SK-N-SH treated with all-trans-retinoic acid at 6 μM for 48 hours (cell line): ENCODE measurements at regions not wholly inside any gene's neighbourhood (a gene's known extent, or its start where the extent isn't known, plus 50 kb on each side); places are given as distances from the start of the nearest gene placed in this dataset.

ENCODE experiments used
- ATAC-seq: fragments of 200-7000 bp; cut with Tn5 transposase; 3 replicates; pipeline ENCODE4 v1.9.1; 2020; ENCODE audit warnings: mild to moderate bottlenecking, moderate library complexity
- ARNTL ChIP-seq: fragments of 450-650 bp; formaldehyde crosslinking; IDR thresholded peaks from 2 replicates; pipeline ENCODE4 v1.5.0; 2020; ENCODE audit warnings: low read depth, mild to moderate bottlenecking, moderate library complexity, borderline replicate concordance
- BACH2 ChIP-seq: fragments of 250-450 bp; sonication (Bioruptor Pico); IDR thresholded peaks from 2 replicates; pipeline ENCODE4 v1.9.0; 2021; ENCODE audit warnings: mild to moderate bottlenecking, borderline replicate concordance
- CREB5 ChIP-seq: fragments of 250-450 bp; sonication (Bioruptor Pico); IDR thresholded peaks from 2 replicates; pipeline ENCODE4 v1.5.1; 2020; ENCODE audit warnings: low read depth, mild to moderate bottlenecking, moderate library complexity
- CSDC2 ChIP-seq: fragments of 250-450 bp; sonication (Bioruptor Pico); IDR thresholded peaks from 2 replicates; pipeline ENCODE4 v1.5.0; 2020; ENCODE audit warnings: mild to moderate bottlenecking, moderate library complexity
- CSRNP3 ChIP-seq: fragments of 250-450 bp; sonication (Bioruptor Pico); IDR thresholded peaks from 2 replicates; pipeline ENCODE4 v1.5.1; 2021; ENCODE audit warnings: mild to moderate bottlenecking, moderate library complexity
- OSR1 ChIP-seq: fragments of 250-450 bp; sonication (Bioruptor Pico); IDR thresholded peaks from 2 replicates; pipeline ENCODE4 v1.8.0; 2022; ENCODE audit warnings: moderate library complexity, mild to moderate bottlenecking, inconsistent platforms
- PATZ1 ChIP-seq: fragments of 250-450 bp; sonication (Bioruptor Pico); IDR thresholded peaks from 2 replicates; pipeline ENCODE4 v1.8.0; 2020; ENCODE audit warnings: mild to moderate bottlenecking, moderate library complexity, borderline replicate concordance
- POU6F1 ChIP-seq: fragments of 250-450 bp; sonication (Bioruptor Pico); IDR thresholded peaks from 2 replicates; pipeline ENCODE4 v1.8.0; 2021; ENCODE audit warnings: low read depth, mild to moderate bottlenecking, moderate library complexity, borderline replicate concordance
- PPARA ChIP-seq: fragments of 250-450 bp; sonication (Bioruptor Pico); IDR thresholded peaks from 2 replicates; pipeline ENCODE4 v1.5.0; 2020; ENCODE audit warnings: mild to moderate bottlenecking, borderline replicate concordance
- RARB ChIP-seq: fragments of 250-450 bp; sonication (Bioruptor Pico); IDR thresholded peaks from 2 replicates; pipeline ENCODE4 v1.8.0; 2021; ENCODE audit warnings: mild to moderate bottlenecking, moderate library complexity
- SNAI2 ChIP-seq: fragments of 250-450 bp; sonication (Bioruptor Pico); IDR thresholded peaks from 2 replicates; pipeline ENCODE4 v1.5.0; 2020; ENCODE audit warnings: mild to moderate bottlenecking, moderate library complexity
- TCF4 ChIP-seq: fragments of 250-450 bp; sonication (Bioruptor Pico); IDR thresholded peaks from 2 replicates; pipeline ENCODE4 v1.8.0; 2021; ENCODE audit warnings: mild to moderate bottlenecking, moderate library complexity, borderline replicate concordance
- TOX ChIP-seq: fragments of 250-450 bp; sonication (Bioruptor Pico); IDR thresholded peaks from 2 replicates; pipeline ENCODE4 v1.8.0; 2021; ENCODE audit warnings: mild to moderate bottlenecking, moderate library complexity, borderline replicate concordance
- ZFP30 ChIP-seq: fragments of 450-650 bp; formaldehyde crosslinking; IDR thresholded peaks from 2 replicates; pipeline ENCODE4 v1.5.0; 2022; ENCODE audit warnings: mild to moderate bottlenecking, moderate library complexity
- ZNF565 ChIP-seq: fragments of 450-650 bp; formaldehyde crosslinking; conservative IDR thresholded peaks from 2 replicates; pipeline ENCODE4 v1.5.0; 2020; ENCODE audit warnings: low read depth, mild to moderate bottlenecking, moderate library complexity
- ZNF8 ChIP-seq: fragments of 450-650 bp; formaldehyde crosslinking; IDR thresholded peaks from 2 replicates; pipeline ENCODE4 v1.5.0; 2020; ENCODE audit warnings: mild to moderate bottlenecking, moderate library complexity
- TF ChIP-seq, protein P1 (sequence below): fragments of 250-450 bp; sonication (Bioruptor Pico); IDR thresholded peaks from 2 replicates; pipeline ENCODE4 v1.5.0; 2020; ENCODE audit warnings: mild to moderate bottlenecking, moderate library complexity

DNA sequence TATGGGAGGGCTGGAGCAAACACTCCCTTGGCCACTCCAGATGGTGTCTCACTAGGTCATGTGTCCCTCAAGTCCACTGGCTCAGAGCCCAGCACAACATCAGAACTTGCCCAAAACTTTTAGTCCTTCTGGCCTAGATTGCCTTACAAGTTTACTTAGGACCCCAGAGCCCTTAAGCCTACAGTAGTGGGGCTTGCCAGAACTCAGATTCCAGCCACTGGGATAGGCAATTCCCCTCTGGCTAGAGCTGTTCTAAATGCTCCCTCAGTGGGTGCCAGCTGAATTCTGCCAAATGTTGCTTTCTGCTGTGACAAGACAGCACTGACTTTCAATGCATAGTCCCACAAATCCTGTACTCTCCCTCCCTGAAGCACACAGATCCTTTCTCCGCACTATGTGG, 331.1 kb downstream of the HTR7 start:
- no peak for ATAC-seq
- TF ChIP-seq RARB (no peak), ZFP30 (CRISPR knock-in tag) (no peak), POU6F1 (no peak), CSDC2 (no peak), CSRNP3 (CRISPR knock-in tag) (no peak), ARNTL (no peak), SNAI2 (CRISPR knock-in tag) (no peak), ZNF8 (CRISPR knock-in tag) (no peak), PPARA (CRISPR knock-in tag) (no peak), TOX (CRISPR knock-in tag) (no peak), BACH2 (CRISPR knock-in tag) (no peak), TCF4 (CRISPR knock-in tag) (no peak)

- TF ChIP-seq ZNF565 (CRISPR knock-in tag) = no peak
- TF ChIP-seq PATZ1 (CRISPR knock-in tag) = no peak
- TF ChIP-seq SNAI2 (CRISPR knock-in tag) = no peak
- no peak for TF ChIP-seq BACH2 (CRISPR knock-in tag)
- no peak for TF ChIP-seq ZFP30 (CRISPR knock-in tag)
- no peak for TF ChIP-seq PPARA (CRISPR knock-in tag)
- no peak for TF ChIP-seq OSR1 (CRISPR knock-in tag)
- TF ChIP-seq, protein P1, sequence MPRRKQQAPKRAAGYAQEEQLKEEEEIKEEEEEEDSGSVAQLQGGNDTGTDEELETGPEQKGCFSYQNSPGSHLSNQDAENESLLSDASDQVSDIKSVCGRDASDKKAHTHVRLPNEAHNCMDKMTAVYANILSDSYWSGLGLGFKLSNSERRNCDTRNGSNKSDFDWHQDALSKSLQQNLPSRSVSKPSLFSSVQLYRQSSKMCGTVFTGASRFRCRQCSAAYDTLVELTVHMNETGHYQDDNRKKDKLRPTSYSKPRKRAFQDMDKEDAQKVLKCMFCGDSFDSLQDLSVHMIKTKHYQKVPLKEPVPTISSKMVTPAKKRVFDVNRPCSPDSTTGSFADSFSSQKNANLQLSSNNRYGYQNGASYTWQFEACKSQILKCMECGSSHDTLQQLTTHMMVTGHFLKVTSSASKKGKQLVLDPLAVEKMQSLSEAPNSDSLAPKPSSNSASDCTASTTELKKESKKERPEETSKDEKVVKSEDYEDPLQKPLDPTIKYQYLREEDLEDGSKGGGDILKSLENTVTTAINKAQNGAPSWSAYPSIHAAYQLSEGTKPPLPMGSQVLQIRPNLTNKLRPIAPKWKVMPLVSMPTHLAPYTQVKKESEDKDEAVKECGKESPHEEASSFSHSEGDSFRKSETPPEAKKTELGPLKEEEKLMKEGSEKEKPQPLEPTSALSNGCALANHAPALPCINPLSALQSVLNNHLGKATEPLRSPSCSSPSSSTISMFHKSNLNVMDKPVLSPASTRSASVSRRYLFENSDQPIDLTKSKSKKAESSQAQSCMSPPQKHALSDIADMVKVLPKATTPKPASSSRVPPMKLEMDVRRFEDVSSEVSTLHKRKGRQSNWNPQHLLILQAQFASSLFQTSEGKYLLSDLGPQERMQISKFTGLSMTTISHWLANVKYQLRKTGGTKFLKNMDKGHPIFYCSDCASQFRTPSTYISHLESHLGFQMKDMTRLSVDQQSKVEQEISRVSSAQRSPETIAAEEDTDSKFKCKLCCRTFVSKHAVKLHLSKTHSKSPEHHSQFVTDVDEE (CRISPR knock-in tag) = no peak
- TF ChIP-seq CSRNP3 (CRISPR knock-in tag) = no peak
- TF ChIP-seq CSDC2 = no peak
- no peak for TF ChIP-seq TOX (CRISPR knock-in tag)
- TF ChIP-seq CREB5 (CRISPR knock-in tag) = no peak
- TF ChIP-seq ZNF8 (CRISPR knock-in tag) = no peak
- TF ChIP-seq RARB = no peak
- no peak for TF ChIP-seq POU6F1
- ATAC-seq = no peak
Measured at GRCh38 chr10:90530521-90530920, 327.3 kb downstream of the HTR7 start.
